ENCODE measurements at regions not wholly inside any gene's neighbourhood (a gene's known extent, or its start where the extent isn't known, plus 50 kb on each side); places are given as distances from the start of the nearest gene placed in this dataset.

GRCh38 chr12:29943683-29944082, 159.9 kb upstream of the TMTC1 start:
- TF ChIP-seq CTCF (IDR thresholded peaks at IDR 0.05 in 8 of 11, conservative IDR thresholded peaks at IDR 0.05 in 3 of 11) (no peak), POLR2A (IDR thresholded peaks at IDR 0.05) (no peak), POLR2AphosphoS5 (IDR thresholded peaks at IDR 0.05) (no peak)

Data from spleen (tissue), 7 donors.